SU-DHL-6 (cell line): ENCODE measurements at regions not wholly inside any gene's neighbourhood (a gene's known extent, or its start where the extent isn't known, plus 50 kb on each side); places are given as distances from the start of the nearest gene placed in this dataset.
"Not testable (repeated sequence)": the region's sequence is repeated elsewhere in the genome, so short reads cannot be mapped to it uniquely, and the experiment has no call there.

Source experiments
- H2AFZ ChIP-seq: fragments of 200-600 bp; sonication (generic); 2 replicates; pipeline ENCODE4 v1.6.1; 2014; ENCODE audit warnings: low read depth, mild to moderate bottlenecking, moderate library complexity, mixed read lengths, antibody characterized with exemption, low read length; ENCODE audit not compliant: severe bottlenecking
- H3F3A ChIP-seq: fragments of 200-600 bp; shearing (Covaris generic); 2 replicates; pipeline ENCODE4 v1.6.0; 2016; ENCODE audit warnings: antibody characterized with exemption, mild to moderate bottlenecking; ENCODE audit not compliant: insufficient read depth
- H3K27ac ChIP-seq: fragments of 200-600 bp; sonication (generic); 2 replicates; pipeline ENCODE4 v1.5.1; 2016; ENCODE audit warnings: low read depth, mild to moderate bottlenecking, low read length, moderate library complexity, mixed read lengths
- H3K27me3 ChIP-seq: fragments of 200-600 bp; sonication (generic), shearing (Covaris generic); 2 replicates; pipeline ENCODE4 v1.6.0; 2014; ENCODE audit warnings: mild to moderate bottlenecking, low read length
- H3K36me3 ChIP-seq: fragments of 200-600 bp; sonication (generic); 2 replicates; pipeline ENCODE4 v1.6.1; 2014; ENCODE audit warnings: mild to moderate bottlenecking, low read length, mixed read lengths
- H3K4me2 ChIP-seq: fragments of 300-600, 200-600 bp; shearing (Covaris generic), sonication (generic); 2 replicates; pipeline ENCODE4 v1.6.0; 2014; ENCODE audit warnings: low read length, low read depth, mild to moderate bottlenecking; ENCODE audit not compliant: poor library complexity, severe bottlenecking
- H3K4me3 ChIP-seq: fragments of 200-600 bp; sonication (generic); 2 replicates; pipeline ENCODE4 v1.5.1; 2014; ENCODE audit warnings: antibody characterized with exemption, low read length, mild to moderate bottlenecking, mixed read lengths; ENCODE audit not compliant: insufficient read depth, poor library complexity, severe bottlenecking
- H3K79me2 ChIP-seq: fragments of 200-600 bp; sonication (generic); 2 replicates; pipeline ENCODE4 v1.6.1; 2014; ENCODE audit warnings: mild to moderate bottlenecking, low read length, moderate library complexity; ENCODE audit not compliant: insufficient read depth
- H3K9ac ChIP-seq: fragments of 200-600 bp; sonication (generic); 2 replicates; pipeline ENCODE4 v1.7.0; 2014; ENCODE audit warnings: mild to moderate bottlenecking, low read length
- H3K9me2 ChIP-seq: fragments of 200-600 bp; sonication (generic); replicated peaks from 2 replicates; pipeline ENCODE4 v1.6.1; 2014; ENCODE audit warnings: low read length; ENCODE audit not compliant: insufficient read depth
- H3K9me3 ChIP-seq: fragments of 200-600 bp; sonication (generic); 2 replicates; pipeline ENCODE4 v1.6.1; 2014; ENCODE audit warnings: low read length, mixed read lengths; ENCODE audit not compliant: insufficient read depth
- H4K20me1 ChIP-seq: fragments of 200-600 bp; sonication (generic); 2 replicates; pipeline ENCODE4 v1.6.1; 2014; ENCODE audit warnings: low read depth, mild to moderate bottlenecking, antibody characterized with exemption, low read length, moderate library complexity, mixed read lengths
- EZH2phosphoT487 ChIP-seq: fragments of 200-600 bp; sonication (generic), shearing (Covaris generic); conservative IDR thresholded peaks from 2 replicates; pipeline ENCODE4 v1.6.1; 2018; ENCODE audit warnings: mild to moderate bottlenecking, antibody characterized with exemption, low read length, moderate library complexity, mixed read lengths
- TF ChIP-seq, protein P1 (sequence below): fragments of 200-600 bp; sonication (generic); IDR thresholded peaks from one replicate; pipeline ENCODE4 v1.5.1; 2017; ENCODE audit warnings: antibody characterized with exemption, mild to moderate bottlenecking, low read length, moderate library complexity; ENCODE audit not compliant: insufficient read depth, poor library complexity, severe bottlenecking

DNA sequence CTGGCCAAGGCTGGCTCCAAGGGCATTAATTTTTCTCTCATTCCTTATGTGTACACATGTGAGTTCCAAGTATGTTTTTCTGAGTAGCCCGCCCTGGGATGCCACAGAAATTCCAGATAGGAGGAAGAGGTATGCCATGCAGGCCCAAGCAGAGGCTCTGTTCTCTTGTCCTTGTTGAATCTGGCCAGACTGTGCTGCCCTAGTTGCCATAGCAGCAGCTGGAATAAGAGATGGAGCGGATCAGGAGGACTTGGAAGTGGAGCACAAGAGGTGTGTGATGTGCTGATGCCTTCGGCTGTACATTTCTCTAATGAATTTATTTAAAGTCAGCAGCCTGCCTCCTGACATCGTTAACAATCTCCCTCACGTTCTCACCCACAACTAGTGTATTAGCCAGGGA is 235.6 kb upstream of the RPS23 start:
- Histone ChIP-seq H3K9me3 (no peaks in the 10 kb centered on the region), H3K27ac (no peak overlapping the region), H3K36me3 (no peaks in the 10 kb centered on the region), H2AFZ (no peak overlapping the region), H3K4me2 (no peak overlapping the region), H3K79me2 (no peaks in the 10 kb centered on the region), H4K20me1 (no peaks in the 10 kb centered on the region), H3F3A (no peaks in the 10 kb centered on the region), H3K27me3 (no peaks in the 10 kb centered on the region), H3K9me2 (no peaks in the 10 kb centered on the region), H3K4me3 (no peak overlapping the region), H3K9ac (no peak overlapping the region)
- no peak for TF ChIP-seq EZH2phosphoT487
- TF ChIP-seq, protein P1, sequence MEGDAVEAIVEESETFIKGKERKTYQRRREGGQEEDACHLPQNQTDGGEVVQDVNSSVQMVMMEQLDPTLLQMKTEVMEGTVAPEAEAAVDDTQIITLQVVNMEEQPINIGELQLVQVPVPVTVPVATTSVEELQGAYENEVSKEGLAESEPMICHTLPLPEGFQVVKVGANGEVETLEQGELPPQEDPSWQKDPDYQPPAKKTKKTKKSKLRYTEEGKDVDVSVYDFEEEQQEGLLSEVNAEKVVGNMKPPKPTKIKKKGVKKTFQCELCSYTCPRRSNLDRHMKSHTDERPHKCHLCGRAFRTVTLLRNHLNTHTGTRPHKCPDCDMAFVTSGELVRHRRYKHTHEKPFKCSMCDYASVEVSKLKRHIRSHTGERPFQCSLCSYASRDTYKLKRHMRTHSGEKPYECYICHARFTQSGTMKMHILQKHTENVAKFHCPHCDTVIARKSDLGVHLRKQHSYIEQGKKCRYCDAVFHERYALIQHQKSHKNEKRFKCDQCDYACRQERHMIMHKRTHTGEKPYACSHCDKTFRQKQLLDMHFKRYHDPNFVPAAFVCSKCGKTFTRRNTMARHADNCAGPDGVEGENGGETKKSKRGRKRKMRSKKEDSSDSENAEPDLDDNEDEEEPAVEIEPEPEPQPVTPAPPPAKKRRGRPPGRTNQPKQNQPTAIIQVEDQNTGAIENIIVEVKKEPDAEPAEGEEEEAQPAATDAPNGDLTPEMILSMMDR: no peak

DNA sequence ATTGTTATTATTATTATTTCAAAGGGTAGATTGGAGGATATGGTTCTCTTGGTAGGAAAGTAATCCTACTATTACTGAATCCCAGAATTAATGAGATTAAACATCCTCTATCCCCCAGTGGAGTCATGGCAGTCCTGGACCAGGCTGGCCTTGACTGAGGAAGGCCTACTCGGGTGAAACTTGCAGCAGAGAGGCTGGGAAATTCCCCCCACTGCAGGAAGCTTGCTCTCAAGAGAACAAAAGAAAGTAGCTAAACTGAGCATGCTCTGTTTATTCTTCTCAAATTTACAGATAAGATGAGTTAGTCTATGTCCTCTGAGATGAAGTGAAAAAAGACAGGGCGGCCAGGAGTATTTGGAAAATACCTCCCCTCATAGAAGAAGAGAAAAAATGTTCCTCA is 233.9 kb upstream of the RPS23 start:
- no peaks in the 10 kb centered on the region for H4K20me1 ChIP-seq
- no peaks in the 10 kb centered on the region for H3K9me2 ChIP-seq
- H3K27me3 ChIP-seq: no peaks in the 10 kb centered on the region
- H3K9me3 ChIP-seq: no peaks in the 10 kb centered on the region
- H3K27ac ChIP-seq: no peak overlapping the region
- H3K79me2 ChIP-seq: no peaks in the 10 kb centered on the region
- no peak overlapping the region for H2AFZ ChIP-seq
- H3K4me2 ChIP-seq: no peak overlapping the region
- H3F3A ChIP-seq: no peaks in the 10 kb centered on the region
- TF ChIP-seq, protein P1: no peak
- H3K36me3 ChIP-seq: no peaks in the 10 kb centered on the region
- no peak overlapping the region for H3K9ac ChIP-seq
- H3K4me3 ChIP-seq: no peak overlapping the region

DNA sequence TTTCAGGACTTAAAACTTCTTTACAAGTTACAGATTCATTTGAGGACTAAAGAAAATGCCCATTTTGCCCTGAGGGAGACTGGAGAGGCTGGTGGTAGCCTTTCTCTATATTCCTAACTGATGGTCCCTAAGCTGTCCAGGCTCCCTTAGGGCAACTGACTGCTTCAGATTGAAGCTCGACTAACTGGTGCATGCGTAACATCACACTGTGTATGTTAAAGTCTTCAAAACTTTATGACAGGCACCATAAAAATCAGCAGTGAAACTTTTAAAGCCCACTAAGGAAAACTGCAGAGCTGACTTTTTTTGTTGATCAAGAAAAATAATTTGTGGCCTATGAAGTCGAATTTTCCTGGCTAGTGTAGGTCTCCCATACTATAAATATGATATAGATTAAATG is 233.0 kb upstream of the RPS23 start:
- no peak overlapping the region for H3K9ac ChIP-seq
- no peaks in the 10 kb centered on the region for H3K79me2 ChIP-seq
- no peak overlapping the region for H3K4me3 ChIP-seq
- H3K27me3 ChIP-seq: no peaks in the 10 kb centered on the region
- H3F3A ChIP-seq: no peaks in the 10 kb centered on the region
- H3K4me2 ChIP-seq: no peak overlapping the region
- H2AFZ ChIP-seq: no peak overlapping the region
- no peak overlapping the region for H3K27ac ChIP-seq
- no peaks in the 10 kb centered on the region for H3K9me3 ChIP-seq
- H3K36me3 ChIP-seq: no peaks in the 10 kb centered on the region
- TF ChIP-seq EZH2phosphoT487: no peak
- TF ChIP-seq, protein P1: no peak
- no peaks in the 10 kb centered on the region for H4K20me1 ChIP-seq
- no peaks in the 10 kb centered on the region for H3K9me2 ChIP-seq

DNA sequence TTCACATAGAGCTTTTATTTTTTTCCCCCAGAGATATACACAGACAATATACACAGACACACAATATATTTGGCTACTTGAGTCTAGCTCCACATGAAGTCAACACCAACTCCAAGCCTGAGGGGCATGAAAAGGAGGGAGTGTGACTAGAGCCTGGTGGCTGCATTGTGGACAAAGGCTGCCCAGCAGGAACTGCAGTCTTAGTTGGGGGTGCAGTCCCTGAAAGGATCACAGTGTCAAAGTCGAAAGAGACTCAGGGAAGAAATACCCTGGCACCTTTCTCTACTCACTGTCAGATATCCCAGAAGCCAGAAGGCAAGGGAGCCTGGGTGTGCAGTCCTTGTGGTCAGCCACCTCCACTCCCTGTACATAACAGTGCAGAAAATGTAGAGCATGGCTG is 231.6 kb upstream of the RPS23 start:
- Histone ChIP-seq H3K9me3 (no peaks in the 10 kb centered on the region), H3K4me2 (no peak overlapping the region), H3K79me2 (no peaks in the 10 kb centered on the region), H3F3A (no peaks in the 10 kb centered on the region), H3K4me3 (no peak overlapping the region), H2AFZ (no peak overlapping the region), H3K36me3 (no peaks in the 10 kb centered on the region), H3K27ac (no peak overlapping the region), H3K9ac (no peak overlapping the region), H3K27me3 (no peaks in the 10 kb centered on the region), H4K20me1 (no peaks in the 10 kb centered on the region), H3K9me2 (no peaks in the 10 kb centered on the region)
- TF ChIP-seq, protein P1: no peak
- TF ChIP-seq EZH2phosphoT487: no peak

DNA sequence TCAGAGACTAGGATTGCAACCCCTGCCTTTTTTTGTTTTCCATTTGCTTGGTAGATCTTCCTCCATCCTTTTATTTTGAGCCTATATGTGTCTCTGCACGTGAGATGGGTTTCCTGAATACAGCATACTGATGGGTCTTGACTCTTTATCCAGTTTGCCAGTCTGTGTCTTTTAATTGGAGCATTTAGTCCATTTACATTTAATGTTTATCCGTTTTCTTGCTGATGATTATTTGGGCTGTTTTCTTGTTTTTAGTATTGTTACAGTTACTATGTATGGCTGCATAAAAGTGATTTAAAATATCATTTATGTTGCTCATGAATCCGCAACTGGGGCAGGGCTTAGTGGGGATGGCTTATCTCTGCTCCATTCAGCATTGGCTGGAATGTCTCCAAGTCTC is 228.2 kb upstream of the RPS23 start:
- not testable (repeated sequence) for H3F3A ChIP-seq, H3K36me3 ChIP-seq, H3K79me2 ChIP-seq, H3K4me2 ChIP-seq, H4K20me1 ChIP-seq, H3K9me2 ChIP-seq, H3K4me3 ChIP-seq, H3K9me3 ChIP-seq, H2AFZ ChIP-seq, H3K27me3 ChIP-seq, H3K27ac ChIP-seq, H3K9ac ChIP-seq
